Suppressor macrophage treated with lipopolysaccharide for 1 hour (primary cell): ENCODE measurements at regions not wholly inside any gene's neighbourhood (a gene's known extent, or its start where the extent isn't known, plus 50 kb on each side); places are given as distances from the start of the nearest gene placed in this dataset.

Experiments used
- DNase-seq, 3 donors: peaks; one replicate each; pipeline ENCODE4 v3.0.0-alpha.2; 2020 to 2022

DNA sequence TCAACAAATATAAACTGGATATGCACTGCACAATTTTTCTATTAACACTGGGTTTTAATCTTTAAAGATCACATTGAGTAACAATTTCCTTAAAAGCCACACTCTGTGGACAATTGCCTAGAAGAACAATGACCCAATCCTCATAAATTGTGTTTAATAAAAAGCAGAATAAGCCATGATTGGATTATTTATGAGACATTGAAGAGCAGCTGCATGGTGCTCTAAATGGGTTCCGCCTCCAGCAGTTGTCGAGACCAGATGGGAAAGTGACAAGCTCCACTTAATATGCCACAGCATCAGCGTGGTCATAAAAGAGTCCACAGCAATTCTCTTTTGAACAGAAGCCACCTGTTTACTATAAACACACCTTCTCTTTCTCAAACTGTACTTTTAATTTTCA is 635.2 kb upstream of the FRG1 start:
- DNase-seq, result no peak

DNA sequence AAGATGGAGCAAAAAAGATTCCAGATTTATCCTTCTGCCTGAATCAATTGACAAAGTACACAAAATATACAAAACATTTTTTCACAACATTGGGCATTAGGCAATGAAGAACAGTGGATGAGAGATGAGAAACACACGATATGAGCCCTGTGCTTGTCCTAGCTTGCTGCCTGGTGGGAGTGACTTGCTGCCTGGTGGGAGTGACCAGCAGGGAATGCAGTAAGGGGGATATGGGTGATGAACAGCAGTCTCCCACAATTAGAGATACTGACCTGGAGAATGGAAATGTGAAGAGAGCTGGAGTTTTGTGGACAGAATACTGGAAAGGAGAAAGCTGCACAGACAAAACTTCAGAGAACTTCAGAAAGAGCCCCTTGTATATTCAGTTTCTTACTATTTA is 629.4 kb upstream of the FRG1 start:
- DNase-seq, result no peak

GRCh38 chr4:189313064-189313463 is 627.6 kb upstream of the FRG1 start:
- DNase-seq, result no peak

DNA sequence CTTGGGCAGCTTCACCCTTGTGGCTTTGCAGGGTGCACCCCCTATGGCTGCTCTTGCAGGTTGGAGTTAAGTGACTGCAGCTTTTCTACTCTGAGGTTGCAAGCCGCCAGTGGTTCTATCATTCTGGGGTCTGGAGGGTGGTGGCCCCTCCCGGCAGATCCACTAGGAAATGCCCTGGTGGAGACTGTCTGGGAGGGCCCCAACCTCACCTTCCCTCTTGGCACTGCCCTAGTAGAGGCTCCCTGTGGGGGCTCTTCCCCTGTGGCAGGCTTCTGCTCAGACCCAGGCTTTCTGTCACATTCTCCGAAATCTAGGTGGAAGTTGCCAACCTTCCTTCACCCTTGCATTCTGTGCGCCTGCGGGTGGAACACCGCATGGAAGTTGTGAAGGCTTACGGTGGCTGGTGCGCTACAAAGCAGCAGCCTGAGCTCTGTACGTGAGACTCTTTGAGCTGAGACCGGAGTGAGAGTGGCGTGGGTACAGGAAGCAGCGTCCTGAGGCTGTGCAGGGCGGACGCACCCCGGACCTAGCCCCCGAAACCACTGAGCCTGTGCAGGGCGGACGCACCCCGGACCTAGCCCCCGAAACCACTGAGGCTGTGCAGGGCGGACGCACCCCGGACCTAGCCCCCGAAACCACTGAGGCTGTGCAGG is 626.7 kb upstream of the FRG1 start:
- no peak for DNase-seq

- DNase-seq, result no peak
Observed at GRCh38 chr4:189322426-189322825, 618.2 kb upstream of the FRG1 start.

- no peak for DNase-seq
Observed at GRCh38 chr4:189341881-189342280, 598.8 kb upstream of the FRG1 start.

DNA sequence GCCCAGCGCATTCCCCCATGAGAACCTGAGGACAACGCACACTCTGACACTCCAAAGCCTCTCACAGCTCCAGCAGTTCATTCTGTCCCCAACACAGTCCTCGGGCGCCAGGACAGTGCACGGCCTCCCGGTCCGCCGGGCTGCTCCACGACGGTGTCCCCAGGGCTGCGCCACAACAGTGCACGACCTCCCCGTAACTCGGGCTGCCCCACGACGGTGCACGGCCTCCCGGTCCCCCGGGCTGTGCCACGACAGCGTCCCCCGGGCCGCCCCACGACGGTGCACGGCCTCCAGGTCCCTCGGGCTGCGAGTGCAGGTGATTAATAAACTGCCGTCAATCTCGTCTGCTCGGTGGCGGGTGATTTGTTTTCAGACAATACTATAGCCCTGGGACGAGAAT is 585.1 kb upstream of the FRG1 start:
- no peak for DNase-seq

- no peak for DNase-seq
Observed at GRCh38 chr4:189362364-189362763, 578.3 kb upstream of the FRG1 start.

DNA sequence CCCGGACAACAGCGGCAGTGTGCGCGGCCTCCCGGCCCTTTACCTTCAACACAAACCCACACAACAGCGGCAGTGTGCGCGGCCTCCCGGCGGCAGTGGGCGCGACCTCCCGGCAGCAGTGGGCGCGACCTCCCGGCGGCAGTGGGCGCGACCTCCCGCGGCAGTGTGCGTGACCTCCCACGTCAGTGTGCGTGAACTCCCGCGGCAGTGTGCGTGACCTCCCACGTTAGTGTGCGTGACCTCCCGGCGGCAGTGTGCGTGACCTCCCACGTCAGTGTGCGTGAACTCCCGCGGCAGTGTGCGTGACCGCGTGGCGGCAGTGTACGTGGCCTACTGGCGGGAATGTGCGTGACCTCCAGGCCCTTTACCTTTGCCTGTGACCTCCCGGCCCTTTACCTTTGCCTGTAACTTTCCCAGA is 576.6 kb upstream of the FRG1 start:
- no peak for DNase-seq

- DNase-seq, result no peak
Observed at GRCh38 chr4:189365451-189365850, 575.2 kb upstream of the FRG1 start.

- no peak for DNase-seq
Observed at GRCh38 chr4:189367832-189368231, 572.8 kb upstream of the FRG1 start.

DNA sequence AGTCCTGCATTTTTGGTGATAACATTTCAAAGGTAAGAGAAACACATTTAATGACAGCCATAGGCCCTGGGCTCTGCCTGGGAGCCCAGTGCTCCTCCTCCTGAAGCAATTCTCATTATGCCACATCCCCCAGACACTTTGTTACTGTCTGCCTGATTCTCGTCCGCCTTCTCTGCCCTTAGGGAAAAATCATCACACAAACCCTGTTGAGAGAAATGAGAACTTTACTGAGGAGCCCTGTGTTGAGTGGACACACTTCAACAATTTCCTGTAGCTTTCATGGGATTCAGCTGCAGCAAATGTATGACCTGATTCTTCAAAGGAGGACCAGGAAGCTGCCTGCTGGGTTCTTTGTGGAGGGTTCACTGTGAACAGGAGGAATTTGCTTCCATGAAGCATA is 566.5 kb upstream of the FRG1 start:
- no peak for DNase-seq

DNA sequence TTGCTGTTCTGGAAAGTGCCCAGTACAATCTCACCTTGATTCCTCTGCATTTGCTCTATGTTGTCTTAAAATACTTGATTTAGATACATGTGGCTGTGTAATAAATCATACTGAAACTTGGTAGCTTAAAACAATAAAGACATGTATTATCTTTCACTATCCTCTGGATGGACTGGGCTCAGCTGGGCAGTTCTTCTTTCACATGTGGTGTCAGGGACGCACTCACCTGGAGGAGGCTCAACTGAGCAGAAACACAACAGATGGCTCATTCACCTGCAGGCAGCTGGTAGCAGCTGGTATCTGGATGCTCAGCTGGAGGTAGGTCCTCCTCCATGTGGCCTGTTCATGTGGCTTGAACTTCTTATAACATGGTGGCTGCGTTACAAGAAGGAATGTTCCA is 563.8 kb upstream of the FRG1 start:
- no peak for DNase-seq

- no peak for DNase-seq
Observed at GRCh38 chr4:189377569-189377968, 563.1 kb upstream of the FRG1 start.

DNA sequence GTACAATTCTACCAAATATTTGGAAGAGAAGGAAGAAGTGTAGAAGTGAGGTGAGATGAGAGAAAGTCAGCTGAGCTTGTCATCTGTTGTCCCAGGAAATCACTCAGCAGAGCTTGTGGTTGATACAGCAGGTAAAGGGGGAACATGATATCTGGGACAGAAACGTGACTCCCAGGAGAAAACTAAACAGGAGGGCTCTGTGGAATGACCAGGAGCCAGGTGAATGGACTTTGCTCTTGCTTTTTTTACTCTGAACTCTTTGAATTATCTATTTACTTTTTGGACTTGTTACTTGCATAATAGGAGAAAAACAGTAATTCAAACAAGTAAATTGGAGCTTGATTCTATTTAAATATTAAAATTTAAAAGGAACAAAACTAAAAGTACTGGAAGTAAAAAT is 555.6 kb upstream of the FRG1 start:
- no peak for DNase-seq

DNA sequence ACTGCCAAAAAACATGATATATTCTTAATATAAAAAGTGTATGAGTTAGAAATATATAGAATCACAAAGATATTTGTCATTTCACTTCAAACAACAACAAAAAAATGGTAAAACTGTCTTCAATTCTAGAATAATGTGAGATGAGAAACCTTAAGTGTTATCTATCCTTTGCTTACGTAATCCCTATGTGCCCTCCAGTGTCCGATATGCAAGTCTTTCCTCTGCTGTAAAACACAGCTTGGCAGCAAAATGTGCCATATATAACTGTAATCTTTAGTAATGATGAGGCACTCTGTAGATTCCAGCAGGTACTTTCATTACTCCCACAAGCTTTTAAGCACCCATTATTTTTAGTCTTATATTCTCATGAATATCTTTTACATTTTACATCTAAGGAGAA is 555.1 kb upstream of the FRG1 start:
- no peak for DNase-seq

DNA sequence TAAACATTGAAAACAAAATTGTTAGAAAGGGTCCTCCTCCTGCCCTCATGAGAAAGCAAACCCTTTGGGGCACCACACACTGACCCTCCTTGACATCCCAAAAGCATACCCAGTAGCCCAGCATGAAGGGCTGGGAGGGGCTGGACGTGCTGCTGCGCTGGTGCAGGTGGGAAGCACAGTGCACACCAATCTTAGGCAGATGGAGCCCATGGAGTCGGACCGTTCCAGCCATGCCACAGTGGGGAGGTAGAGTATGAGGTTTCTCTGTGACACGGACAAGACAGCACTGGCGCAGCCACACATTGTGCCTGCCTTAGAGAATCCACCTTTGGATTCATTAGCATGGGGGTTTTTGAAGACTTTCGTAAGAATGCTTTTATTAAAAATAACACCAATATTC is 544.2 kb upstream of the FRG1 start:
- DNase-seq, result no peak

GRCh38 chr4:189404271-189404670 is 536.4 kb upstream of the FRG1 start:
- DNase-seq, result no peak

- DNase-seq, result no peak
Observed at GRCh38 chr4:189409158-189409557, 531.5 kb upstream of the FRG1 start.

- DNase-seq, result no peak
Observed at GRCh38 chr4:189414021-189414420, 526.7 kb upstream of the FRG1 start.

GRCh38 chr4:189420572-189420971 is 520.1 kb upstream of the FRG1 start:
- DNase-seq, result no peak

DNA sequence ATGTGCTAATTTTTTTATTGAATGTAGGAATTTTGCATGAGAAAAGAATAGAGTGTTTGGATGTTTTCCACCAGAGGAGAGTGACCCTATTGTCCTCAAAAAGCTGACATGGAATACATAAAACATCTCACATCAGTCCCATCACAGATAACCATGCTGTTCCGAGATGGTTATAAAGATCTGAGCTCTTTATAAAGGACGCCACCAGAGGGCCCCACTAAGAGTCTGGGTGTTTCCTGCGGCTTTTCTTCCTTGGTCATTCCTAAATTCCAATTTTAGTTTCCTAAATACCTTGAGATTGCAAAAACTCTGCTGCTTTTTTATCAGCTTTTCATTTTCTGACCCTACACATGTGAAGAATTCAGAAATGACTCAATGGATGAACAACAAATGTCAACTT is 504.5 kb upstream of the FRG1 start:
- DNase-seq, result peak in 2 of 3 donors; percentile 16 to 39

GRCh38 chr4:189440716-189441115 is 500.0 kb upstream of the FRG1 start:
- peak; percentile 33 to 66 (median 45) for DNase-seq

DNA sequence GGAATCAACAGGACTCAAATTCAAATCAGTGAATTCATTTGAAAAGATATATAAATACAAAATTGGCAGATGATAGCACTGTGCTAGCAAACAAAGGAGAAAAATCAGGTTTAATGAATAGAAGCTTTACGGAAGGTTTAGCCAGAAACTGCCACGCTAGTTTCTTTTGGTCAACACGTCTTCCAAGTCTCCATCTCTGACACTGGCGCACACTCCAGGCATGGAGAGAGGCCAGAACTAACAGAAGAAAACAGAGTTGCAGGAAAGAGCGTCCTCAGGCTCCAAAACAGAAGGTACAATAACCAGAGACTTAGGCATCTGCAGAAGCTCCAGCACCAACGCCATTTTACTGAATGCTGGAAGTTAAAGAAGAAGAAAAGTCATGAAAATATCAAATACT is 497.3 kb upstream of the FRG1 start:
- no peak for DNase-seq

DNA sequence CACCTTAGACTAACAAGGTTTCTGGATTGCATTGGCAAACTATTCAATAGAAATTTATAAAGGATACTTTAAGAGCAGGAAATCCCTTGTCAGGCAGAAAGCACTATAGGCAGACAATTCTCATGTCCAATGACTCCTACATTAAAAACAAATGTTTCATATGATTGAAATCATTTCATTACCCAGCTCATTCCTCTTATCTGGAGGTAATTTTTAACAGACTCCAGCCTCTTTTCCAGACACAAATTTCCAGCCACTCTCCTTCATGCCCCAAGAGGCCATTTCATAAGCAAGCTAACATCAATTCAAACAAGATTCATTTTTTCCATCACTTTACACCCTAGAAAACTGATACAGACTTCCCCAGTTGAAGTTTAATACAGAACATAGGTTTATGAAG is 495.1 kb upstream of the FRG1 start:
- DNase-seq, result no peak

GRCh38 chr4:189463734-189464133 is 476.9 kb upstream of the FRG1 start:
- no peak for DNase-seq
